Ureter (tissue), 1 donor: ENCODE measurements at regions not wholly inside any gene's neighbourhood (a gene's known extent, or its start where the extent isn't known, plus 50 kb on each side); places are given as distances from the start of the nearest gene placed in this dataset.
A peak's percentile ranks its signal among the peaks of the same experiment; 100 is the strongest.

Experiments
- DNase-seq: peaks from one replicate; pipeline ENCODE4 v3.0.0-alpha.2; 2020; ENCODE audit warnings: low spot score
- donor health status: DM: yes; HTN: yes; CAD: no.

DNA sequence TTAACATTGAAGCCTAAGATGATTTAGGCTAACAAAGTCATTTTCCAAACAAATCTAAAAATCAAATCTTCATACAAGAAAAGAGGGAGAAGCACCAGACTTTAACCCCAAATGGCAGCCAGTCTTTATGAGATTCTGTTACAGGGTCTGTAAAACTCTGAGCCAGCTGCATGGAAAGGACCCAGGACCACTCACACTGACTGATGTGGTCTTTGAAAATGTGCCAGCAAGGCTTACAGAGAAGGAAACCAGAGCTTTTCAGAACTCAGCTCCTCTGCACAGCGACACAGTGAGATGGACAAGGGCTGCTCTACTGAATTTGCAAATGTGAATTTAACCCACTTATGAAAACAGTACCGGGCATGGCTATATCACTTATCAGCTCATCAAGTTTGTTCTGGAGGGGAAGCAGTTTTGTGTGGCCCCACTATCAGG is 98.8 kb upstream of the SERP2 start:
- DNase-seq = no peak

DNA sequence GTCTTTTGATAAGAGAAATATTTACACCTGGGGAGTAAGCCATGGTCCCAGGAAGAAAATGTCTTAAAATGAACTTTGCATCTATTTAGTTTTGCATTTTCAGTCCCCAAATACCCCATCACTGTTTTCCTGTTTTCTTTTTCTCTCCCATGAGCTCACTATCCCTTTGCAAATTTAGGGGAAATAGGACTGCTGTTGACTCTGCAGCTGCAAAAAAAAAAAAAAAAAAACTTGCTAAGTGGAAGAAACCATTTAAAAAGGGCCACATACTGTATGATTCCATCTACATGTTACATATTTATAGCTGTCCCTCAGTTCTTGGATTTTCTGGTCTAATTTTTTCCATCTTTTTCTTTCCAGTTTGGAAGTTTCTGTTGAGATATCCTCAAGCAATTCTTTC is 98.2 kb upstream of the SERP2 start:
- no peak for DNase-seq

DNA sequence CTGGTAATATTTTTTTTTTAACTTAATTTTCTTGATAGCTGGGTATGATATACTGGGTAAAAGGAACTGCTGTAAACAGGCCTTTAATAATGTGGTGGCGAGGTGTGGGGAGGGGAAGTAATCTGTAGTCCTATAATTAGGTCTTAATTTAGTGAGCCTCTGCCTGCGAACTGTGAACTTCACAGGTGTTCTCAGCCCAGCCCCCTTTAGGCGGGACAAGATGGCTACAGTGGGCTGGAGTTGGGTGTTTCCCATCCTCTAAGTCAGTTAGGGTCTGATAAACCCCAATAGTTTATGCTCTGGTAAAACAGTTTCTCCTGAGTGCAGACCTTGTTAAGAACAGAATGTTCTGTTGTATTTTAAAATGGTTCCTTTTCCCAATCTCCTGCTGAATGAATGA is 97.6 kb upstream of the SERP2 start:
- no peak for DNase-seq

DNA sequence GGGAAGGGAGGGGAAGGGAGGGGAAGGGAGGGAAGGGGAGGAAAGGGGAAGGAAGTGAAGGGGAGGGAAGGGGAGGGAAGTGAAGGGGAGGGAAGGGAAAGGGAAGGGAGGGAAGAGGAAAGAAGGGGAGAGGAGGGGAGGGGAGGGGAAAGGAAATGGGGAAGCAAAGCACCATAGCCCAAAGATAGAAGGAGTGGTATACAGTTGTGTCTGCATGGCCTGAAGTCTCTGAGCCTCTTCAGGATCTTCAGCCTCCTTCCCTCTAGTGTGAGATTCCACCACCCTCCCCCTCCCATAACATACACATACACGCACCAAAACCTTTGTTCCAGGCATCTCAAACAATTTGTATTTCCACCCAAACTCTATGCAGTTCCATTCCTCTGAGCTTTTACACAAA is 96.2 kb upstream of the SERP2 start:
- DNase-seq = no peak

DNA sequence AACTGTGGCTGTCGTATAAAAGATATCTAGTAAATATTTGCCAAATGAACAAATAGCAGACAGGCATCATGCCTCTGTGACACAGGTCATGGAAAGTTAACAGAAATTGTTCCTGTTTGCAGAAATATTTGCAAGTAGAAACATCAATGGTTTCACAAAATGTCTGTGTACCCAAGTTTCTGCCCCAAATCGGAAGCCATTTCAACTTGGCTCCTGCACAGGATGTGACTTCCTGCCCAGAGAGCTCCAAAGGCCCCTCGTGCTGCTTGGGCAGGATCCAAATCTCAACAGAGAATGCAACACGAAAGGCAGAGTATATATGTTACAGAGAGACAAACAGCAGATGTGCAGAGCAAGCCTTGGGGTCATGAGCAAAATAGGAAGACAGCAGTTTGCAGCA is 95.5 kb upstream of the SERP2 start:
- no peak for DNase-seq

DNA sequence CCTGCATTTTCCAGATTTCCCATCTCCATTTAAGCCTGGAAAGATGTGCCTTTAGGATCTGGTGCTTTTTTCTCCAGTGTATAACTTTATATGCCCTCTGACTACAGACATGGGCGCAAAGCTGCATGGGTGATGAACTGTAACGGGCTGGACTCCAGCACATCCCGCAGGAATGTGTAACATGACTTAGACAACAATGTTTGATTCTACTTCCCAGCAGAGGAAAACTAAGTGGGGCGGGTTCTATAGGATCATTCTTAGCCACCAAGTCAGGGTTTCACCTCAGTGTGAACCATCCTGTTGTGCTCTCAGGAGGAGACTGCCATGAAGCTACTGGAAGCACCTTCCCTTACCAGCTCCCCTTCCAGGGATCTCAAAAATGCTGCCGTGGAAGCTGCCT is 93.2 kb upstream of the SERP2 start:
- DNase-seq = no peak

DNA sequence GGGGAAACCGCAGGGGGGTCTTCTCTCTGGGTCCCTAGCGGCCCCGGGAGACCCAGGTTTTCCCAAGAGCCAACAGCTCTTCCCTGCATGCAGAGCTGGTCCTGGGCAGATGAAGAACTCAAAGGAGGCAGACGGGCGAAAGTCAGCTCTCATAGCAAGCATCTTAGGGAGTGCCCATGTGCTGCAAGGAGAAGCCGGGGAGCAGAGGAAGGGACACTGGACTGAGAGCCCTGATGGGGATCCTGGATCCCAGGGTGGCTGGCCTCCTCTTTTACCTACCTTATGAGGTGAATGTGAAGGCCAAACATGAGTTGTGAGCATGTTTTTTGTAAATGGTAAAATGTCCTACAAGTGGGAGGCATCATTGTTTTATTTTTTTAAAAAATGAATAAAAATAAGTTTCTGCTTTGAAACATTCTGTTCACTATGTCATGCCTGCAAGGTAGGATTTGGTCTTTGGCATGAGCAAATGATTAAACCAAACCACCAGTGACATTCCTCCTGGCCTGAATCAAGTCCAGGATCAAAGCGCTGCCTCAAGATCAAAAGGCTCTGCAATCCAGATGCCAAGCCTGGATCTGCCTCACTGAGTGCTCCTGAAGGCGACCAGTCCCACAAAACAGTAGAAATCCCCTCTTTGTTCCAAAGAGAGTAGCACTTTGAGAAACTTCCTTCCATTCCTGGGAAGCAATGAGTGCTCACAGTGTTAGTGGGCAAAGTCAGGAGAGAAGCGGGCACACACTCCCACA is 92.2 kb upstream of the SERP2 start:
- no peak for DNase-seq

DNA sequence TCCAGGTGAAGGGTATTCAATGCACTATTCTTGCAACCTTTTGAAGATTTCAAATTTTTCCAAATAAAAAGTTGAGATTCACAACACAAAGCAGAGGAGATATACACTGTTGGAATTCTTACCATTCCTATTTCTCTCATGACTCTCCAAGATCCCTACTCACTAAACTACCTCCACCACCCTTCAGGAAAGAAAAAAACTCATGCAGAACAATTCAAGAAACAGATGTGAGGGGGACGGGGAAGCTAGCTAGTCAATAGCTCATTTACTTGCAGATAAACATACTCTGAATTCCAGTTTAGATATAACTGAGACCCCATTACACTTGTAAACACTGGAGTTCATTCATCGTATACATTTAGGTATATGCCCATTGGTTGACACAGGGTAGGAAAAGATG is 90.0 kb upstream of the SERP2 start:
- DNase-seq = no peak

DNA sequence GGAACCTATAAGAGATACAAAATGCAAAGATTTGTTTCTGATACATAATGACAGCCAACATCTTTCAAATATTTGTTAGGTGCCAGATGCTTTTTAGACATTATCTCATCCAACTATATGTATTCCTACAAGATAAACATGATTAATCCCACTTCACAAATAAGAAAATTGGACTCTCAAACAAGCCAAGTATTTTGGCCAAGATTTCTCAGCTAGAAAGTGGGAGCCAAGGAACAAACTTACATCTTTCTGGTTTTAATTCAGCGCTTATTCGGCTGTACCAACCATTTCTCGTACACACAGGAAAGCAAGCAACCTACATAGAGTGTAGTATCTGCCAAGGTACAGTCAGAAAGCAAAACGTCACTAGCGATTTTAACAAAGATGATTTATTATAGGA is 85.7 kb upstream of the SERP2 start:
- DNase-seq = no peak

DNA sequence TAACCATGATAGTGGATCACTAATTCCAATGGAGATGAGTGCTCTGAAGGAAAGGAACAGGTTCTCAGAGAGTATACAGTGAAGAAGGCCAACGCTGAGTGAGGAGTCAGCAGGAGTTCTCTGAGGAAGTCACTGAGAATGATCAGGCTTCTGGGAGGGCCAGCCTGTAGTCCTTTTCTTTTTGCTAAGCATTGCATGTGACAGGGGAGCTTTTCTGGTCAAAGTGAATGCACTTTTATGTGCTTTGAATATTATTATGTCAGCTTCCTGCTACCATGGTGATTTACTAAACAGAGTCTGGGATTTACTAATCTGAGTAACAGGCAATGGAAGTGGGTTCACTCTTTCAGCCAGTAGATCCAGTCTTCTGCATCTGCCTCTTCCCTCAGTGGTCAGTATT is 81.1 kb upstream of the SERP2 start:
- DNase-seq = no peak

DNA sequence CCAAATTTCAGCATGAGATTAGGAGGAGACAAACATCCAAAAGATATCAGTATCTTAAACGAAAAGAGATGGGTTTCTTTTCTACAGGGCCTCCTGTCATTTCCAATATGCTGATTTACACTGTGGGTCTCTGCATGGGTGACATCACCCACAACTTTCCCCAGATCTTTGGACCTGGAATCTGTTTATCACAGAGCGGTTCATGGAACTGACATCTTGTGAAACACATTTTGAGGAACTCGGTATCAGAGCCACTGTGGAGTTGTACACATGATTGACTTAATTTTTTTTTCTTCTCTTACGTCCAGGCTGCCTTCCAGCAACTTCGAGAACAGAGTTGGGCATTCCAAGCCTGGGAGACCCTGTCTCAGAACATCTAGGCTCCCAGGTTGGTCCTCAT is 80.2 kb upstream of the SERP2 start:
- no peak for DNase-seq

DNA sequence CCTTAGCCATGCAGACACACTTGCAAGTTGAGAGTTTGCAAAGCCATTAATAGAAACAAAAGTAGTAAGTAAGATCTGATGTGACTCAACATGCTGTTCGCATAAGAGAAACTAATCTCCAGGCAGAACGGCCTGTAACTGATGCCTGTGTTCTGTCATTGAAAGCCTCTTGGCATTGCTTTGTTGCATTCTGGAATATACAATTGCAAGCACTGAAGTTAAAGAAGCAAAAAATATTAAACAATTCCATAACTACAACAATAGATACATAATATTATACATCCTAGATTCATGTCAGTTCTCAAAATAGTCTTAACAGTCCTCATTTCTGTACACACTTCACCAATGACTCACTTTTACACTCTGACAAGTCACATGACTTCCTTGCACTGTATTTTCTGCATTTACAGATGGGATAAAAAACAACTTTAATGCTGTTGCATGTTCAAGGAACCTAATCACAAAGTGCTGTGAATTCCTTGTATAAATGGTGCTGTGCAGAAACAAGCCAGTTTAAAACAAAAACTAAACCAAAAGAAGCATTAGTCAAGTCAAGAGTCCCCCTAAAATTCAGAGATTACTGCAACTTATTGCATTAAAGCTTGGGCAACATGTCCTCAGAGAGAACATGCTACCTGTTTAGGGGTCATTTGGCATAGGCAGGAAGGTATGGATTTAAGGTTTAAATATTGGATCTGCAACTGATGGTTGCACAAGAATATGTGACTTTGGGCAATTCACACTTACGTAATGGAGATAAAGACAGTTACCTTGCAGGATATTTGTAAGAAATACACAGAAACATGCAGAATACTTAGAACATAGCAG is 79.5 kb upstream of the SERP2 start:
- no peak for DNase-seq

DNA sequence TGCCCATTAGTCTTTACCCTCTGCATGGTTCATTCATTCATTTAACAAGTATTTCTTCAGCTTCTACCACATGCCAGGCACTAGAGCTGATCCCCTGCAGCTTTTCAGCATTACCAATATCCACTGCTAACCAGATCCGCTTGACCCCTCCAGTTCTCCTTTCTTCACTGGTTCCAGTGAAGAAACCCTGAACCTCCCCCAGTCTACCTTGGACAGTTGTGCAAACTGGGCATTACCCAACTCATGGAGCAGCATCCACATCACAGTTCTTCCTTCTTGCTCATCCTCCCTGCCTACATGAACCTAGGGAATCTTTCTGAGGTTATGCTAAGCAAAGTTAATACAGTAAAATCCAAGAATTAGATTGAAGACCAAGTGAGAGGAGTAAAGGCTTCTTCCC is 78.7 kb upstream of the SERP2 start:
- DNase-seq = no peak

DNA sequence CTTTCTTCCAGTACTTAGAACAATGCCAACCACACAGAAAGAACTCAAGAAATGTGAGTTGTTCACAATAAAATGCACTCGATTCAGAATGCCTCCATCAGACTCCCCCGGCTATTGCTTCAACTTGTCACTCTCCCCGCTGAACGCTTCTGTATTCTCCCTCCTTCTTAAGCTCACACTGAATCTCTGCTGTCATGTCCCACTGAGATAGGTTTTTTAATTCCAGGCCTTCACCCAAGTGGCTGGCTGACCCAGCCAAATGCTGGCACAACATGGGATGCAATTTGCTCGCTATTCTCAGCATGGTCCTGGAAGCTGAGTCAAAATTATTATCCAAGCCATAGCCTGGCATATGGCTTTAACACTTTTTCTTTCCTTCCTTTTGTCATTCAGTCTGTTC is 76.8 kb upstream of the SERP2 start:
- DNase-seq = no peak

DNA sequence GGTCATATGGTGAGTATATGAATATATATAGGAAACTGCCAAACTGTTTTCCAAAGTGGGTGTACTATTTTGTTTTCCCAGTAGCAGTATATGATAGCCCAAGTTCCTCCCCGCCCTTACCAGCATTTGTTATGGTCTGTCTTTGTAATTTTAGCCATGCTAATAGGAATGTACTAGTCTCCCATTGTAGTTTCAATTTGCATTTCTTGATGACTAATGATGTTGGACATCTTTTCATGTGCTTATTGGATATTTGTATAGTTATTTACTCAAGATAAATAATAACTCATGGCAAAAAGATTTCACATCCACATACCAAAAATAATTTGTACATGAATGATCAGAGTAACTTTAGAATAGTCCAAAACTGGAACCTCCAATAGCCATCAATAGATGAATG is 75.3 kb upstream of the SERP2 start:
- DNase-seq = no peak

DNA sequence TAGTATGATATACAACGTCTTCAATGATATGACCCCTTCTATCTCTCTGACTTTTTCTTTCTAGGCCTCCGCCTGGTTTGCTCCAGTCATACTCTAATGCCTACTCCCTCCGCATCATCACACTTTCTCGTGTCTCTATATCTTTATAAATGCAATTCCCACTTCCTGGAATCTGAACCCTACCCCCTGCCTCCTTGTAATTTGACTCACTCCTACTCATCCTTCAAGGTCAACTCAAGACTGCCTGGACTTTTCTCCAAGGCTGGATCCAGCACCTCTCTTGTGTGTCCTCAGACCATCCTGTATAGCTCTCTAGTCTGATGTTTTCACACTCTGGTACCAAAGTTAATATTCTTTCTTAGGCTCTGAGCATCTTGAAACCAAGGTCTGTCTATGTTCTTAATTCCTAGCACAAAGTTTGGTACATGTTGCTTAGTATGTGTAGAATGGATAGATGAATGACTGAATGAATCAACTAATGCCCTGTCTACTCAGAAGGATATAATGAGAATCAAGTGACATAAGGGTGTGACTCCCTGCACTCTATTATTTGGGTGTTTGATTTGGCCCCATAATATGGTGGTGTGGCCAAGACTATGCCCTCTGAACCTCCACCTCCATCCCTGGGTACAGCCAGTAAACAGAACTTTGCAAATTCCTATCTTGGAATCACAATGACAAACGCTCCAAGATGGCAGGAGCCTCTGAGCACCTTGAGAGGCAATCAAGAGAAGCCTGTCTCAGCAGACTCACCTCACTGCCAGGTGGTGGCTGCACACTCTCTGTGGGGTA is 74.3 kb upstream of the SERP2 start:
- DNase-seq = no peak

DNA sequence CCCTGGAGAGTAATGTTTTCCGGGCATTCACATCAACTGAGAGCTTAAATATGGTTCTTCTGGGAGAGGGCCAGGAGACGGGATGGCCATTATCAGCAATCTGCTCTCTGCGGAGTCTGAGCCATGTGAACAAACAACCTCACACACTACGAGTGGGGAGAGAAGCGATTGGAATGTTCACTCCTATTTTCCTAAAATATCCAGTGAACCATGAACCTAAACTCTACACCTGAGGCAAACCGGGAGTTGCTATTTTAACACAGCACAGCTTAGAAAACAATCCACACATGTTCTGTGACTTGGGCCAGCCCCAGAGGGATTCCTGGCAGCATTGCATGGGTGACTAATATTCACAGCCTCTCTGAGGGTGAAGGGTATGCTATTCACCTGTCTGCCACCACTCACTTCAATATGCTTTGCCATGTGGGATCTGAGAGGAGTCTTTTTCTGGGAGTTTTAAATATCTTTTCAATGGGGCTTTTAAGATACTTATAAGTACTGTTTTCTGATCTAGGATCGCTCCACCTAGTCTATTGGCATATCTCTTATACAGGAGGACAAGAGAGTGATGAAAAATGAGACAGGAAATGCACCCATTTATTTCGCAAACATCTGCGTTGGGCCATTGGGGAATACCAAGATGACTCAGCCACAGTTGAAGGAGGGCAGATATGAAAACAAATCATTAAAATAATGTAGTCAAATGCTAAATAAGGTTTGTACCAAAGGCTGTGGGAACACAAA is 72.6 kb upstream of the SERP2 start:
- DNase-seq = peak; percentile 57

DNA sequence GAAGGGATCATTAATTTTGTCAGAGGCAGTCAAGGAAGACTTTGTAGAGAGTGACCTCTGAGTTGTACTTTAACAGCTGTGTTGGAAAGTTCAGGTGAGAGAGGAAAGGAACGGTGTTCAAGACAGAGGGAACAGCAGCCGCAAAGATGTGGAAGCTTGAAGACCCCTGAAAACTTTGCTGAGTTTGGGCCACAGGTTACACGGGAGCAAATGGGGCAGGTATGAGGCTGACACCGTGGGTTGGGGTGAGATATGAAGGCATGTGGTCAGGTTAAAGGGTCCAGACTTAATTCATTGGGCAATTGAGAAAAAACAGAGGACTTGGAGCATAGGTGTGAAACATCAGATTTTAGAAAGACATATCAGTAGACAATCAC is 72.0 kb upstream of the SERP2 start:
- no peak for DNase-seq

DNA sequence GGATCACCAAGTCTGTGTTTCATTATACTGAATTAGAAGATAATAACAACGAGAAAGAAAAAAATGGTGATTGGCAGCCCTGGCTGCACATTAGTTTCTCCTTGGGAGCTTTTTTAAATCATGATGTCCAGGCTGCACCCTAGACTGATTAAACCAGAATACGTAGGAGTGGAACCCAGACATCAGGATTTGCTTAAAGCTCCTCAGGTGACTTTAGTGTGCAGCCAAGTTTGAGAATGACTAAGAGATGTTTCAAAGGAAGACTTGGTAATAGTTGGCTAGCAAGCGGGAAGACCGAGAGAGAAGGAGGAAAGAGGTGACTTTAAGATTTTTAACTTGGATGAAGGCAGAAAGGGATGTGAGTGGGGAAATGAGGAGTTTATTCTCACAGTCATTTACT is 71.4 kb upstream of the SERP2 start:
- no peak for DNase-seq

DNA sequence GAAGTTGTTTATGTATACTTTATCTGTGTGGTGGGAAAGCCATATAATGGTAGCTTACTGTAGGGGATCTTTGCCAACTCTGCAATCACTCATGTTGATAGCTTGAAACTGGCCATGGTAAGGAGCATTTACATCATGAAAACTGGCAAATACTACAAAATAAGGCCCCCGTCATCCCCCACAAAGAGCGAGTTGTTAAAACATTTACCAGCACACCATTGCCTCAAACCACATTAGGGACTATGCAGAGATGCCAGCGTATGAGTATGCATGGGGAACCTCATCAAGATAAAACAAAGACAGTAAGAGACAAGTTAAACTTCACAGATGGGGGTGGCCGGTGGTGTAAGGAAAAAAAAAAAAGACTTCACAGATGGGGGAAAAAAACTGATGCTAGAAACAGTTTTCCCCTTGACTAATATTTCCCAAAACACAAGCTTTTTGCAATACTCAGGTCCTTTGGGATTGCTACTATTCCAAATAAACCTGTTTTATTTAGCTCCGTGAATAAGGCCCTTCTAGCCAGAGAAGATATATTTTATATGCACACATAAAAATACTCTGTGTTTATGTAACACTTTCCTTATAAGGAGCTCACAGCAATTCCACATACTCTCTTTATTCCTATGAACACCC is 70.6 kb upstream of the SERP2 start:
- no peak for DNase-seq

DNA sequence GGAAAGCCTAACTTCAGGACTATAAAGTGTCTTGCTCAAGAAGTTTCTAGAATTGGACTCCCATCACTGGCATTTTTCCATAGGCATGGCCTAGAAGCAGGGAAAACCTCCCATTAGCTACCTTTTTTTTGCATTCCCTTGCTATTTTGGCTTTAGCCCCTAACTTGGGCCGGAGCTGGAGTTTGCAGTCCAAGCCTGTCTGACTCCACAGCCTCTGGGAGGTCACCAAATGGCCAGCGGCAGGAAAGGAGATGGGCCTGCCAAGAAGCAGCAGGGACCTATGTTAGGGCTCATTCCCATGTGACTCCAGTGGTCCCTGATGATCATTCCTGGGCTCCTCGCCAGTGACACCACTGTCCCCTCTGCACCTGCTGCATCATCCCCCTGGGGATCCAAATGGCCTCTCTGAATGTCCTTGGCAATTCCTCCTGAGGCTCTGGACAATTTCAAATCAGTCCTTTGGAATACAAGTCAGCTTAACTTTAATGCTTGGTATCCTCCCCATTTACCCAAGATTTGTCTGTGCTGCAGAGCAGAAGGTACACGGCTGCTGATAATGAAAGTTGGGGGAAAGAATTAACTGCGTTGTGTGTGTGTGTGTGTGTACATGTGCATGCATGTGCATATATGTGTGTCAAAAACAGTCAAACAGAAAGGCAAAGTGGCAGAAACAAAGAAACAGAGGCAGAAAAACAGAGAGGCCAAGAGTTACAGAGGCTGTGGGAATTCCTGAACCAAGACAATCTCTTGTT is 69.8 kb upstream of the SERP2 start:
- no peak for DNase-seq
